Cardiac fibroblast (primary cell): ENCODE measurements at regions not wholly inside any gene's neighbourhood (a gene's known extent, or its start where the extent isn't known, plus 50 kb on each side); places are given as distances from the start of the nearest gene placed in this dataset.

Experiments used
- DNase-seq, 2 donors: peaks; one replicate each; pipeline versions ENCODE4 v3.0.0 to v3.0.0-alpha.2; 2010; ENCODE audit warnings: low read depth in 2 of 2
- H3K4me3 ChIP-seq, 2 donors: replicated peaks in 1 of 2; 1 replicate in 1 of 2; 2 replicates in 1 of 2; pipeline ENCODE4 v1.5.1; 2011; ENCODE audit warnings: low read depth in 2 of 2, low read length in 2 of 2, mild to moderate bottlenecking in 2 of 2, moderate library complexity in 1 of 2
- TF ChIP-seq, protein P1 (sequence below): IDR thresholded peaks from one replicate; pipeline ENCODE4 v1.5.1; 2011; ENCODE audit warnings: low read depth, mild to moderate bottlenecking, low read length, inconsistent platforms

DNA sequence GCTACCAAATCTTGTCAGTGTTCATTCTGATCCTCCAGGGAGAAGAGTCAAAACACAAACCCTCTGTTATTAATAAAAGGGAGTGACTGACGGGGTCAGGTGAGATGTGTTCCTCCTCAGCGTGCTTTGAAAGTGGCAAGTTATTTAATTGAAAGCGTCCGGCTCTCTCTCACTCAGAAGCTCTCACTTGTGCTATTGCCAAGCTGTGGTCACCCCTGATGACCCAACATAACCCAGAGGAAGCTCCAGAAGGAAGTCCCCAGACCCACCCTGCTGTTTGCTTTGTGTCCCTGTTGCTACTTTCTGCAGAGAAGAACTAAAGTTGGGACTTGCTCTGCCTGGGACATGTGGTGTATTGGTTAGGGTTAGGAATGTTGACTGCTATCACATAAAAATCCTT lies 235.6 kb downstream of the EDEM1 start:
- DNase-seq, result no peak
- TF ChIP-seq, protein P1, sequence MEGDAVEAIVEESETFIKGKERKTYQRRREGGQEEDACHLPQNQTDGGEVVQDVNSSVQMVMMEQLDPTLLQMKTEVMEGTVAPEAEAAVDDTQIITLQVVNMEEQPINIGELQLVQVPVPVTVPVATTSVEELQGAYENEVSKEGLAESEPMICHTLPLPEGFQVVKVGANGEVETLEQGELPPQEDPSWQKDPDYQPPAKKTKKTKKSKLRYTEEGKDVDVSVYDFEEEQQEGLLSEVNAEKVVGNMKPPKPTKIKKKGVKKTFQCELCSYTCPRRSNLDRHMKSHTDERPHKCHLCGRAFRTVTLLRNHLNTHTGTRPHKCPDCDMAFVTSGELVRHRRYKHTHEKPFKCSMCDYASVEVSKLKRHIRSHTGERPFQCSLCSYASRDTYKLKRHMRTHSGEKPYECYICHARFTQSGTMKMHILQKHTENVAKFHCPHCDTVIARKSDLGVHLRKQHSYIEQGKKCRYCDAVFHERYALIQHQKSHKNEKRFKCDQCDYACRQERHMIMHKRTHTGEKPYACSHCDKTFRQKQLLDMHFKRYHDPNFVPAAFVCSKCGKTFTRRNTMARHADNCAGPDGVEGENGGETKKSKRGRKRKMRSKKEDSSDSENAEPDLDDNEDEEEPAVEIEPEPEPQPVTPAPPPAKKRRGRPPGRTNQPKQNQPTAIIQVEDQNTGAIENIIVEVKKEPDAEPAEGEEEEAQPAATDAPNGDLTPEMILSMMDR, result no peak
- no peak overlapping the region for H3K4me3 ChIP-seq

DNA sequence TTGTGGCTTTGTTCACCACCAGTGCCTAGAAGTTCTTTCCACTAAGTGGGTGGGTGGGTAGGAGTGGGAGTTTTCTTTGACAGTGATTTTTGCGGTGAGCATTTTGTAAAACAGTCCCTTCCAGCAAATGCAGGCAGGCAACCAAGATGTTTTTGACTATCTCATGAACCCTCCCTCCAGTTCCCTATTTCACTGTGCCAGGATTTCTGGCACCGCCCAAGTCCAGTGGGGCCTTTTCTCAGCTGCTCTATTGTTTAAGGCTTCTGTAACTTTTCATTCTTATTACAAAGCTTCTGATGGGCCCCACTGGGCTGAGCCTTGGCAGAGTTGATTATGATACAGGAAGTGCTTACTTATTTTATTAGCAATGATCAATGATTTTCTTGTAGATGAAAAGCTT lies 236.0 kb downstream of the EDEM1 start:
- TF ChIP-seq, protein P1, result no peak
- DNase-seq, result no peak
- no peak overlapping the region for H3K4me3 ChIP-seq

DNA sequence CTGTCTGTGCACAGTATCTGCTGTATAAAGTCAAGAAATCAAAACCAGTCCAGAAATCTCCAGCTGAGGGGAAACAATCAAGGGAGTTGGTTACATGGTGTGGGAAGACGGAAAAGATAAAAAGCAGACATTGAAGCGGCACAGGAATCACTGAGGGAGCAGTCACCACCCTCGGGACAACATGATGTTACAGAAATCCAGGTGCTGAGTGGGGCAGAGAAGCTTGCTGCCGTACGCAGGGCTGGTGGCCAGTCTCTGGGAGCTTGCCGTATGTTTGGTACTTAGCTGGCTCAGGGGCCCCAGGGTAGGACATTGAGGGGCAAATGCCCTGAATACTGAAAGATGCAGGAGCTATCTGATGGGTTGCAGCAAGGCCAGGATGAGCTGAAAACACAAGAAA lies 237.9 kb downstream of the EDEM1 start:
- no peak for DNase-seq
- H3K4me3 ChIP-seq, result no peak overlapping the region
- TF ChIP-seq, protein P1, result no peak

DNA sequence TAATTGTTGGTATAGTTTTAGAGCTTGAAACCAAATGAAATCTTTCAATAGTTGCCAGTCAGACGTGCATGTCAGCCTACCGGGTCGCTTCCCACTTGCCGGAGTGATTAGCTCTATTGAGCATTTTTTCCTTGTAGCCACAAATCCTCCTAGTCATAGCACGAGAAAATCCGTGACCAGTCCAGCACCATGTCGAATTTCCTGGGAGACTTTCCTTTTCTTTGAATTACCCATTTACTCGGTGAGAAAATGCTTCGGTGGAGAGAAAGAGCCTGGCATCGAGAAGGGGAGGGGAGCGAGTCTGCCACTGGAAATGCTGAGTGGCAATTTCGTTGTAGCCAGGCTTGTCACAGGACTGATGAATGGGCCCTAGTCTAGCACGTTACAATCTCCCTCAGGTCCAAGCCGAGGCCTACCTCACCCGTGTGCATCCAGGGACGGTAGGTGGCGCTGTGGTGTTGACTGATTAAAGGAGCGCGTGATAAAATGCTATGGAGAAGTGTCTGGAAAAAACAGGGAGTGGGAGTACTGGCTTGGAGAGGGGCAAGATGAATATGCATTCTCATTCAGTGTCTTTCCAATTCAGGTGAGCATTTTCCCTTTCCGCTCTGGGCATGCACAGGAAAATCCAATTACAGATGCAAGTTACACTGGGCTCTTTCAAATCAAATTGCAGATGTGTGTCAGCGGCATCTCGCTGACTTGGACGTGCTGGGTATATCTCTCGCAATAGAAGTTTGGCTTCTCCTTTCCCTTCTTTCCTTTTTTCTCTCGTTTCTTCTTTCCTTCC lies 238.8 kb downstream of the EDEM1 start:
- no peak overlapping the region for H3K4me3 ChIP-seq
- TF ChIP-seq, protein P1, result peak; percentile 84
- DNase-seq, result peak; percentile 51 to 62

DNA sequence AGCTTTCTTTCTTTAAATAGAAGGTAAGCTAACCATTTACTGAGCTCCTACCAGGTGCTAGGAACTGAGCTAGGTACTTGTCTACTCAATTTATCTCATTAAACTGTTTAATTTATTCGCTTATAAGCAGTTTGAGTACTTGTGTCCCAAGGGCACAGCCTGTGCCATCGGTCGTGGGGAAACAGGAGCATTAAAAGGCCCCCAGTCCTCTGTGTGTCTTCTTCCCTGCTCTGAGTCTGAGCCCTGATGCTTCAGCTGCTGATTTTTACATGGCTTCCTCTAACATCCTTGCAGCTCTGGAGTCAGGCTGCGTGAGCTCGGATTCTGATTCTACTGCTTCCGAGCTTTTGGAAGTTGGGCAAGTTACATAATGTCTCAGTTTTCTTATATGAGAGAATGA lies 239.5 kb downstream of the EDEM1 start:
- no peak for DNase-seq
- TF ChIP-seq, protein P1, result no peak
- H3K4me3 ChIP-seq, result no peak overlapping the region

DNA sequence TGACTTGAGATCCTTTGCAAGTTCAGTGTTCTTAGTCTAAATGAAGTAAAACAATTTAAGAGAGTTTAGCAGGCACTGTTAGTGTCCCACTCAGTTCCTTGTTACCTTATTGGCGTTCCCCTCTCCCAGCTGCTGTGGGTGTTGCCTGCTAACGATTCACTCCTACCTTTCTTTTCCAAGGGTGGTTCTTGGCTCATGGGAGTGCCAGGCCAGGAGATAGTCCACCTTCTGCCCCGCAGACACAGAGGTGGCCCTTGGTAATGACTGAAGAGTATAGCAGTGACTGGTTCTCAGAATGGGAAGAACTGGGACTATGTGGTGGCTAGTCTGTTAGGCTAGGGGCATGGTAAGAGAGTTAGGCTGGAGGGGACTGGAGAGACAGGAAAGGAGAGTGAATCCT lies 240.4 kb downstream of the EDEM1 start:
- TF ChIP-seq, protein P1, result no peak
- no peak overlapping the region for H3K4me3 ChIP-seq
- DNase-seq, result no peak
